HG02973 (cell line): ENCODE measurements at regions not wholly inside any gene's neighbourhood (a gene's known extent, or its start where the extent isn't known, plus 50 kb on each side); places are given as distances from the start of the nearest gene placed in this dataset.
A peak's percentile ranks its signal among the peaks of the same experiment; 100 is the strongest.

Source experiments
- ATAC-seq: cut with Tn5 transposase; IDR thresholded peaks from one replicate; pipeline ENCODE4 v1.9.1; 2021; ENCODE audit warnings: moderate library complexity; ENCODE audit not compliant: unreplicated experiment

- ATAC-seq, result no peak
Measured at GRCh38 chr4:36917413-36917812, 327.1 kb upstream of the NWD2 start.

DNA sequence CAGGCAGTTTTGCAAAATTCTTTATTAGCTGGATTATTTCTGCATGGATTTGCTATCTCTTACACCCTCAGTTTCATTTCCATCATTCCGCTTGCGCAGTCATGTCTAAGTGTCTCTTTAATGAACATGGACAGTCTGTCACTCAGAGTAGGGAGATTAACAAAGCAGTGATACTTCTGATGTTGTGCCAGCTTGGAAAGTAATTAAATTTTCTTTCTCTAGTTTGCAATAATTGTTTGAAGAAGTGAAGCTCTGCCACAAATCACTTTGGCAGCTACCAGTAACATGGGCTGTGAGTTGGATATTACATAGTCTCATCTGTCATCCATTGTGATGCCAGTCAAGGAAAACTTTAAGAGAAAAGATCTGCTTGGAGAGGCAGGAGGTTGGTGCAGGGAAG is 324.8 kb upstream of the NWD2 start:
- no peak for ATAC-seq

GRCh38 chr4:36921476-36922216 is 322.9 kb upstream of the NWD2 start:
- no peak for ATAC-seq

DNA sequence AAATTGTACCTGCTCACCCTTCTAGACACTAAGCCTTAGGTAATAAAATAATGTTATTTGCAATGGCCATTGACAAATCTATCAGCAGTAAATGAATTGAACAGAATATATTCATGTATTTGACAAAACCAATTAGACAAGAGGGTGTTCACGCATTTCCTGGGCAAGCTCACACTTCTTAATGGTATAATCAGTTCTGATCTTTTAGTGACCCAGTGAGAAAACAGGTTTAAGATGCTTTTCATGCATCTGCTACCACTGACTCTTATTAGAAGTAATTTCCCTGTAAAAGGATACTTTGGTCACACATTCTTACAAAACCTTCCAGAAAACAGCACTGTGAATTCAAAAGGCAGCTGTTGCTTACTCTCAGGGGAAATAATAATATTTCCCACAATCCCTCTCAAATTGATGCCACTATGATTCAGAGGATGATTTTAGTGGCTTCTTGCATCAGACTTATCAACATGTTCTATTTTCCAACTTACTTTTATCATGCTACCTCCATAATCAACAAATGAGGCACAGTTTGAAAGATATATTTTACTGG is 313.9 kb upstream of the NWD2 start:
- ATAC-seq, result no peak

GRCh38 chr4:36944232-36944631 is 300.3 kb upstream of the NWD2 start:
- ATAC-seq, result no peak

DNA sequence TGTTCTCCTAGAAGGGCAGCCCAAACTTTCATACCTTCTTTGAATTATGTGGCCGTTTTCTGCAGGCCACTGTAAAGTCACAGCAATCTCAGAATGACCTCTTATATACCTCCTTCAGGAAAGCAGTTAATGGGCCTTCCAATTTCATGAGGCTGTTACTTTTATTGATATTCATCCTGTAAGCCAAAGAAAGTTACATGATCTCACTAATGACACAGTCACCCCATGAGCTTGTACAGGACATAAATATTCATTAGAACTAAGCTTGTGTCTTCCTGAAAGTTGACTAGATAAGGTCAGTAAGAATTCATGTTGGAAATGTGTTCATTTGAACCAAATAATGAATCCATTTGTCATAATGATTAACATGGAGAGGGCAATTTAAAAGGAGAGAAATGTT is 283.1 kb upstream of the NWD2 start:
- ATAC-seq, result no peak

DNA sequence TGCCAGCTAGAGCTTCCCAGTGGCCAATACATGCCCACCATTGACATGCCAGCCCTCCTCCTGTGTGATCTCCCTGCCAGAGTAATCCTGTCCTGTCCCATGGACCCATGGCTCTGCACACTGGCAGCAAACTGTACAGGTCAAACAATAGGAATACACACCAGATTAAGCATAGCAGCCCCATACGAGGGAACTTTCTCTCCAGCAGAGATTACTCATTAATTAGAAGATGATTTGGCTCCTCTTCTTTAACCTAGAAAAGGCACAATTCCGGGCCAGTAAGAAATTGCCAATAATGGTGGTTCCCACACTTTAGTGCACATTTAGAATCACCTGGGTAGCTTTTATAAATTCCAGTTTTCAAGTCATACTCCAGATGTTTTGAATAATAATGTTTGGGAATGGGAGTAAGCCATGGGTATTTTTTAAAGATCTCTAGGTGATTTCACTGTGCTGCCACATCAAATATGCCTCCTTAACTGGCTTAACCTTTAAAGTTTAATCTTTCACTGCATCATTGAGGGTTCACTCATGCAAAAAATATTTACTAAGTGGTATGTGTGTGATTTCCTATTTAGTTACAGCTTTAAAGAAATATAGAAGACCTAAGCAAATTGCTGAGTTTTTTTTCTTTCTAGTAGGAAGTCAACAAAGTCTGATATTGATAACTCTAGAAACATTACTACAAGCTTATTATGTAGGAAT is 277.6 kb upstream of the NWD2 start:
- no peak for ATAC-seq

DNA sequence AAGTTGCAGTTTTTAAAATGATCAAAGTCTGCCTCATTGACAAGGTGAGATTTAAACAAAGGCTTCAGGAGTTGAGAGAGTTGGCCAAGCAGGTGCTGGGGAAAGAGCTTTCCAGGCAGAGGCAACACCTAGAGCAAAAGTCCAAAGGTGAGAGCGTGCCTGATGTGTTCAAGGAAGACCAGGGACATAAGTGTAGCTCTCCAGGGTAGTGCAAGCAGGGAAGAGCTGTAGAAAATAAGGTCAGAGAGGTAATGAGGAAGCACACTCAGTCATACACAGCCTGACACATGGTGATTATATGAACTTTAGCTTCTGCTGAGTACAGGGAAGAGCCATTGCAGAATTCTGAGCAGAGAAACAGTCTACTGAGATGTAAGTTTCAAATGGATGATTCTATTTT is 265.0 kb upstream of the NWD2 start:
- ATAC-seq, result no peak

DNA sequence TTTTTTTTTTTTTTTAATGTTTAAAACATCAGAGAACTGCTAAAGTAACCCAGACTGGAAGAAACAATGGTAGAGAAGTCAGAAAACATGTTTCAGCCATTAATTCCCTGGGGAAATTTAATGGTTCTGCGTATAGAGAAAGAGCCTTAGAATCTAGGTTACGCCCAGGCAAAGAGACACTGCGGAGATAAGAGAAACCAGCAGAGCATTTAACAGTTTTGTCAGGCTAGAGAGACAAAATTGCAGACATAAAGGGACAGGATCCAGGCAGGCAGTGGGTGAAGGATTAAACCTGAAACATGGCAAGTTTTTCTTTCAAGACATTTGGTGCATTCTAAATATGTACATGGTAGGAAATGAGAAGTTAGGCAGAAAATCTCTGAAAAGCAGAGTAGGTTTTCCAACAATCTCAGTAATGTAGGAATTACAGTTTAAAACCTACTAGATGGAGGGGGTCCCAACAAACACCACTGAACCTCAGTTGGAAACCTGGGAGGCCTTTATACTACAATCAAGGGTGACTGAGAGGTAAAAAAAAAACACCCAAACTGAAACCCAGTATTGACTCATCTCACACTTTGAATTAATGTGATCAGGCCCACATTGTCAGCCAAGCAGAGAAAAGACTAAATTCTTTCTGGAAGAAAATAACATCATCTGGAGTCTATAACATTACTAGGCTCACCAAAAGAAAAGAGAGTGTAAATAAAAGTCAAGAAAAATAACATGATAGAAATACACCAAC is 254.2 kb upstream of the NWD2 start:
- peak; percentile 70 for ATAC-seq

GRCh38 chr4:36997727-36998126 is 246.8 kb upstream of the NWD2 start:
- ATAC-seq, result no peak

DNA sequence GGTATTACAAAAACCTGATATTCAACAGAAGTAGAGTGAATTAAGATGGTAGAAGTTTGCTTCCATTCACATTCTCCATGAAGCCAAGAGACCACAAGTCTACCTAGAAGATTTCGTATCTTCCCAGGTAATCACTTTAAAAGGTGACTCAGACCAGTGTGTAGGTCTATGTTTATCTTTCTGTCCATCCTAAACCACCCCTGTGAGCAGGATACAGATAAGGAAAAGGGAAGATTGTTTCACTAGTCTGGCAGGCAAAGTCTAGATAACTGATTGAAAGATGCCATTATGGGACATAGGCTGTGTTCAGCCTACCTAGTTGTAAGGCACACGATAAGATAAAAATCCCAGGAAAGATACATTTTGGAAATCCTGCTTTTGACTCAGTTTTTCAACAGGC is 244.3 kb upstream of the NWD2 start:
- ATAC-seq, result no peak

DNA sequence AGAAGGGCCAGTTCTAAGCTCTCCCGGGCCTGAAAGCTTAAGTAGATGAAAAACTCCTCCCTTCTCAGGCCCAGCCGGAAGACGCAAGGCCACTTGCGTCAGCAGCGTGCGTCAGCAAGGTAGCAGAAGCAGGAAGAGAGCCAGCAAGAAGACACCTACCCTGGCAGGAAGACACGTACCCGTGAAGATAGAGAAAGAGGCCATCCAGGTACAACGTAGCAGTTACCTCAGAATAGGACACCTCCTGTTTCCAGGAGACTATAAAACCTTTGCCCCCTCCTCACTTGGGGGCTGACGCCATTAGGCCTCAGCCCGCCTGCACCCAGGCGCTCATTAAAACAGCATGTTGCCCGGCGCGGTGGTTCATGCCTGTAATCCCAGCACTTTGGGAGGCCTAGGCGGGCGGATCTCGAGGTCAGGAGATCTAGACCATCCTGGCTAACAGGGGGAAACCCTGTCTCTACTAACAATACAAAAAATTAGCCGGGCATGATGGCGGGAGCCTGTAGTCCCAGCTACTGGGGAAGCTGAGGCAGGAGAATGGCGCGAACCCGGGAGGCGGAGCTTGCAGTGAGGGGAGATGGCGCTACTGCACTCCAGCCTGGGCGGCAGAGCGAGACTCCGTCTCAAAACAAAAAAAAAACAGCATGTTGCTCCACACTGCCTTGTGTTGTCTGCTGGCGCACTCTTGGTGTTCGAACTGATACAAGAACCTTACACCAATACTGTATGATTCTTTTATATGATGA is 242.7 kb upstream of the NWD2 start:
- no peak for ATAC-seq

GRCh38 chr4:37002625-37003024 is 241.9 kb upstream of the NWD2 start:
- ATAC-seq, result no peak

GRCh38 chr4:37008199-37008598 is 236.3 kb upstream of the NWD2 start:
- ATAC-seq, result no peak

DNA sequence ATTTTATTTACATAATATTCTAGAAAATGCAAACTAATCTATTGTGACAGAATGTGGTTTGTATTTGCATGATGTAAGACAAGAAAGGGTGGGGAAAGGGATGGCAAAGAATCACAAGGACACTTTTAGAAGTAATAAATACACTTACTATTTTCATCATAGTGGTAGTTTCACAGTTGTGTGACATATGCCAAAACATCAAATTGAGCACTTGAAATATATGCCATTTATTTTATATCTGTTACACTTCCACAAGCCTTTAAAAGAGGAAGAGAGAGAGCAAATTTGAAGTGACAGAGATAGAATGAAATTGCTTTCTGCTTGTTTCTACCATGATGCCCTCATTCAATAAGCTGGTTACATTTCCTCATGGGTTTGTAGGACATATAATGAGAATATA is 230.0 kb upstream of the NWD2 start:
- no peak for ATAC-seq

GRCh38 chr4:37015391-37015790 is 229.2 kb upstream of the NWD2 start:
- no peak for ATAC-seq

DNA sequence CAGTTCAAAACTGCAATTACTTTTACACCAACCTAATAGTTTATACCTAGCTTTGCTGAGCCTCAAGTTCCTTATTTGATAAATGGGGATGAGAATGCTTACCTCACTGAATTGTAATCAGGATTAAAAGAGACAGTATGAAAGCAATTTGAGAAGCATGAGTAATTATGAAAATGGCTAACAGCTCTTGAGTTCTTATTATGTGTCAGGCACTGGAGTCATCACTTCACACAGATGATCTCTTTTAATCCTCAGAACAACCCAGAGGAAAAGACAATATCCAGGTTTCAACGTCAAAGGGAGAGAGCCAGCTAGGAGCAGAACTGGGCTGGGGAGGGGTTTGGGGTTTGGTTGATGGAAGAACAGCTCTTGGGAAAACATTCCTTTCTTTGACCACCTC is 221.0 kb upstream of the NWD2 start:
- no peak for ATAC-seq

GRCh38 chr4:37023996-37024395 is 220.5 kb upstream of the NWD2 start:
- no peak for ATAC-seq

DNA sequence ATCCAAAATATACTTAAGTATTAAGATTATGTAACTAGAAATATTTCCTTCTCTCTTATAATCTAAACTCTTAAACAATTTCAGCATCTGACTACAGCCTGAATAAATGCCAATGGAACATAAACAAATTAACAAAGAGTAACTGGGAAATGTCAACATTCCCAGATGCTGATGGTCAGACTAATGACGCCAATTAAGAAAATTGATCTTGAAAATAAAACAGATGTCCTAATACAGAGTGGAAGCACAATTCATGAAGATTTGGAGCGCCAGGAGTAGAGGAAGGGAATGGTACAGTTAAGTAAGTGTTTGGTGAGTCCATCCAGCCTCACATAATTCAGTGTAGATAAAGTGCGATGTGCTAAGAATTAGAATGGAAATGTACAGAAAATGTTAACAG is 203.7 kb upstream of the NWD2 start:
- ATAC-seq, result no peak

- ATAC-seq, result no peak
Measured at GRCh38 chr4:37043342-37043741, 201.2 kb upstream of the NWD2 start.

DNA sequence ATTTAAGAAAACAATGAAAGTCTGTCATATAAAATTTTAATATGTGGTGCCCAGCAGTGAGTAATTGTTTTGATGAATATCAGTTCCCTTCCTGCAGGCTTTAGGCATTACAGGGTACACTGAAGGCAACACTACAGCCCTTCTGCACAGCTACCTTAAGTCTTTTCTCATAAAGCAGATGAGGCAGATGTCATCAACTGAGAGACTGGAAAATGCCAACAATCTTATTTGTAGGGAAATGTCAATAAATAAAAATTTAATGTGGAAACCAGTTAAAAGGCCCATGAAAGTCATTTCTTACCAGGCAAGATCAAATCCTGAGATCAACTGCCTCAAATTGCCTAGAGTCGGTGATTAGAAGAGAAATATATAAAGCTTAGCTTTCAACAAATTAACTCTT is 193.4 kb upstream of the NWD2 start:
- ATAC-seq, result no peak
